ENCODE measurements at regions not wholly inside any gene's neighbourhood (a gene's known extent, or its start where the extent isn't known, plus 50 kb on each side); places are given as distances from the start of the nearest gene placed in this dataset.

DNA sequence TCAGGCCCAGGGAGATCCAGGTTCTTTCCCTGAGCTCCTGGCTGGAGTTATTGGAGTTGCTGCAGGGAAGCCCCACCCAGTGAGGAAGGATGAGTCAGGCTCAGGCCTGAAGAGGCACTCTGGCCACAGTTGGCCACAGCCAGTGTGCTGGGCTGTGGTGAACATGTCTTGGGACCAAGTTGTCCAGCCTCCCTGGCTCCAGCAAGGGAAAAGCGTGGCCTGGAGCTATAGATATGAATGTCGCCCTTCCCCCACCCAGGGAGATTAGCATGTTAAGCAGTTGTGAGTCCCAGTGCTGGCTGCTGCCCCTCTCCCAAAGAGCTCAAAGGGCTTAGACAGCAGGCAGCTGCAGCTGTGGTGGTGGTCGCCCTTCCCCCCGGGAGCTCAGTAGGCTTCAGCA, 963.2 kb downstream of the ROBO2 start:
- Histone ChIP-seq H3K36me3 (no peaks in the 10 kb centered on the region), H3K9me3 (peaks cover 0 to 13% of the 10 kb centered on the region in 2 donors), H3K4me3 (no peak overlapping the region), H3K27me3 (no peaks in the 10 kb centered on the region), H3K4me1 (no peaks in the 10 kb centered on the region), H3K27ac (no peak overlapping the region)
- TF ChIP-seq, protein P1, sequence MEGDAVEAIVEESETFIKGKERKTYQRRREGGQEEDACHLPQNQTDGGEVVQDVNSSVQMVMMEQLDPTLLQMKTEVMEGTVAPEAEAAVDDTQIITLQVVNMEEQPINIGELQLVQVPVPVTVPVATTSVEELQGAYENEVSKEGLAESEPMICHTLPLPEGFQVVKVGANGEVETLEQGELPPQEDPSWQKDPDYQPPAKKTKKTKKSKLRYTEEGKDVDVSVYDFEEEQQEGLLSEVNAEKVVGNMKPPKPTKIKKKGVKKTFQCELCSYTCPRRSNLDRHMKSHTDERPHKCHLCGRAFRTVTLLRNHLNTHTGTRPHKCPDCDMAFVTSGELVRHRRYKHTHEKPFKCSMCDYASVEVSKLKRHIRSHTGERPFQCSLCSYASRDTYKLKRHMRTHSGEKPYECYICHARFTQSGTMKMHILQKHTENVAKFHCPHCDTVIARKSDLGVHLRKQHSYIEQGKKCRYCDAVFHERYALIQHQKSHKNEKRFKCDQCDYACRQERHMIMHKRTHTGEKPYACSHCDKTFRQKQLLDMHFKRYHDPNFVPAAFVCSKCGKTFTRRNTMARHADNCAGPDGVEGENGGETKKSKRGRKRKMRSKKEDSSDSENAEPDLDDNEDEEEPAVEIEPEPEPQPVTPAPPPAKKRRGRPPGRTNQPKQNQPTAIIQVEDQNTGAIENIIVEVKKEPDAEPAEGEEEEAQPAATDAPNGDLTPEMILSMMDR (IDR thresholded peaks at IDR 0.05), result no peak
- no peak for DNase-seq (ENCODE audit: low spot score)

DNA sequence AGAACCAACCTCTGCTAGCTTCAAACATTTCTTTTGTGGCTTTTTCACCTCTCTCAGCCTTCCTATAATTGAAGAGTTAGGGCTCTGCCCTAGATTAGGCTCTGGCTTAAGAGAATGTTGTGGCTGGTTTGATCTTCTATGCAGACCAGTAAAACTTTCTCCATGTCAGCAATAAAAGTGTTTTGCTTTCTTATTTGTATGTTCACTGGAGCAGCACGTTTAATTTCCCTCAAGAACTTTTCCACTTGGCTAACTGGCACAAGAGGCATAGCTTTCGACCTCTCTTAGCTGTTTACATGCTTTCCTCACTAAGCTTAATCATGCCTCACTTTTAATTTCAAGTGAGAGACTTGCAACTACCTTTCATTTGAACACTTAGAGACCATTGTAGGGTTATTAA, 964.7 kb downstream of the ROBO2 start:
- Histone ChIP-seq H3K27me3 (no peaks in the 10 kb centered on the region), H3K4me3 (no peak overlapping the region), H3K9me3 (peaks cover 0 to 13% of the 10 kb centered on the region in 2 donors), H3K36me3 (no peaks in the 10 kb centered on the region), H3K27ac (no peak overlapping the region), H3K4me1 (no peaks in the 10 kb centered on the region)
- TF ChIP-seq, protein P1 (IDR thresholded peaks at IDR 0.05), result no peak
- no peak for DNase-seq (ENCODE audit: low spot score)

DNA sequence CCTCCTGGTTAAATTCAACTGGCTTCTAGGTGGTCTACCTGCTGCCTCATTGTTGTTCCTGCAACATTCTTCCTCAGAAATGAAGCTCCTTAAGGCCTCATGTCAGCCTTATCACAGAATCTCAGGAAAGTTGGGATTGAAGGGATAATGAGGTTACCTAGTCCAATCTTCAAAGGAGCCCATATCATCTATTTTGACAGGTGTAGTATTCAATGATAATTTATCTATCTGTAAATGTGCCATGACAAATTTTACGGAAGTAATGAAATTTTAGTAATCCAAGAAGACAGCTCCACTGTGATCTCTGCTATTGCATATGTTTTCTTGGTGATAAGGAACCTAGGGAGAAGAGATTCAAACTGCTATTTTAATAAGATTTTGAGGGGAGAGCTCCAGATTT, 973.8 kb downstream of the ROBO2 start:
- H3K36me3 ChIP-seq, result no peaks in the 10 kb centered on the region
- no peak overlapping the region for H3K27ac ChIP-seq
- no peaks in the 10 kb centered on the region for H3K9me3 ChIP-seq
- H3K27me3 ChIP-seq, result no peaks in the 10 kb centered on the region
- no peak overlapping the region for H3K4me3 ChIP-seq
- DNase-seq (ENCODE audit: low spot score), result no peak
- H3K4me1 ChIP-seq, result no peaks in the 10 kb centered on the region
- TF ChIP-seq, protein P1 (IDR thresholded peaks at IDR 0.05), result no peak

DNA sequence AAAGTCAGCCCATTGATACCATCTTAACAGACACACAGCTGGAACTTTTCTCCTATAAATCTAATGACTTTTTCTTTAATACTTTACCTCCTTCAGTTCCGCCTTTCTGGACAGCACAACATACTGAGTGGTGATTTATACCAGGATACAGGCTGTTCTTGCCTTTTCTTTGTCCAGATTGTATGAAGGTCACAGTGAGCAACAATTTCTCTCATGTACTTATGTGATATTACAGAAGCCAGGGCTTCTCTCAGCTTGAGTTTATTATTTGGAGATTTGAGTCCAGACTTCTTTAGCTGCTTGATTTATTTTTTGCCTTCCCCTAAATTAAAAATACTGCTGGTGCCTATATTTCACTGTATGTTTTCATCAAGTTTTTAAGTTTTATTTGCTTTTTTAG, 976.0 kb downstream of the ROBO2 start:
- no peak overlapping the region for H3K27ac ChIP-seq
- no peak for DNase-seq (ENCODE audit: low spot score)
- no peaks in the 10 kb centered on the region for H3K27me3 ChIP-seq
- H3K9me3 ChIP-seq, result no peaks in the 10 kb centered on the region
- no peak overlapping the region for H3K4me3 ChIP-seq
- TF ChIP-seq, protein P1 (IDR thresholded peaks at IDR 0.05), result no peak
- no peaks in the 10 kb centered on the region for H3K4me1 ChIP-seq
- H3K36me3 ChIP-seq, result no peaks in the 10 kb centered on the region

DNA sequence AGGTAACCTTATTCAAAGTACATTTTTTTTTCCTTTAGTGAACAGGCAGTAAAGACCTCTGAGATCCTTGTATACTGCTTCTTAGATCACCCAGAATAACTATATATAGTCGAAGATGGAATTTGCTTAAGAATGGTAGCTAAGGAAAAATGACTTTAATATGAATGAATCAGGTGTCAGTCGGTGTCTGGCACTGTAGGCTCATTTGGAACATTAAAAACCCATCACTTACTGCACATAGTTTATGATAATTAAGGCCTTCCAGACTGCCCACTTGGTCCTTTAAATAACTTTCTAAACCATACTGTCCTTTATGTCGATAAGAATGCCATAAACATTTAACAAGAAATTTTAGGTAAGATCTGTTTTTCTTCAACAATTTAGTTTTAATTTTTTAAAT, 981.8 kb downstream of the ROBO2 start:
- Histone ChIP-seq H3K4me1 (no peaks in the 10 kb centered on the region), H3K36me3 (no peaks in the 10 kb centered on the region)
- DNase-seq (ENCODE audit: low spot score), result no peak

DNA sequence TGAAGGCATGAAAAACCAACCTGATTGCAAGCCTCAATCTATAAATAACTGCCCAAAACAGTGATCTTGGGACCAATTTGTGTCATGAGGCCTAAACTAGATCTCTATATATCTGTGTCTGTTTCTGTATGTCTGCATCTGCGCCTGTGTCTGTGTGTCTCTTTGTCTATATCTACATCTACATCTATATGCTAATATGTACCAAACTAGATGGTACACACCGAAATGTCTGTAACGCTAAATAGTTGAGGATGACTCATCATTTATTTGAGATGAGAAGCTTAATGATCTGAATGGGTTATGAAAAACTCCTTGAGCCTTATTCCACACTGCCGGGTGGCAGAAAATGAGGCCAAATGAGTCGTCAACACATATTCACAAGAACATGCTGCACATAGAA, 982.3 kb downstream of the ROBO2 start:
- TF ChIP-seq, protein P1 (IDR thresholded peaks at IDR 0.05), result no peak
- Histone ChIP-seq H3K27me3 (no peaks in the 10 kb centered on the region), H3K9me3 (no peaks in the 10 kb centered on the region), H3K4me1 (no peaks in the 10 kb centered on the region), H3K27ac (no peak overlapping the region), H3K36me3 (no peaks in the 10 kb centered on the region), H3K4me3 (no peak overlapping the region)
- no peak for DNase-seq (ENCODE audit: low spot score)

More for the DNA sequence above, 981.8 kb downstream of the ROBO2 start:
- Histone ChIP-seq H3K9me3 (no peaks in the 10 kb centered on the region), H3K4me3 (no peak overlapping the region), H3K27me3 (no peaks in the 10 kb centered on the region), H3K27ac (no peak overlapping the region)
- TF ChIP-seq, protein P1 (IDR thresholded peaks at IDR 0.05), result no peak

Measured in right atrium auricular region (tissue), 2 donors.